ENCODE measurements at regions not wholly inside any gene's neighbourhood (a gene's known extent, or its start where the extent isn't known, plus 50 kb on each side); places are given as distances from the start of the nearest gene placed in this dataset.

DNA sequence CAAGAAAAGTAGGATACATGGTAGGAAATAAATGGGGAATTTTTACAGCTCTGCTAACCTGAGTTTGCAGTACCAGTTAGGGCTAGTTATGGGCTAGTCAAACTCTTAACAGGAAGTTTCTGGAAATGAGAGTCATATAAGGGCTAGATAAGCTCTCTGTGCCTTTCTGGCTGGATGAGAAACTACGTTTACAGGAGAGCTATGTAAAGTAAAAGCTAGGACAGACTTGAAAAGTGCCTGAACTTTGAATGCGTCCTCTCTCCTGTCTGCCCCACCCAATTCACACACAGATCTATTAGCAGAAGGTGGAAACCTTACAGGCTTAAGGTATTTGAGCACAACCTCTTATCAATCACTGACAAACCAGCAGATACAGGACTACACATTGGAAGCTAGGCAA is 167.1 kb downstream of the SNX19 start:
- Histone ChIP-seq H3K27me3 (no peaks in the 10 kb centered on the region), H3K27ac (no peak overlapping the region), H3K9me3 (no peaks in the 10 kb centered on the region), H3K4me3 (no peak overlapping the region), H3K36me3 (no peaks in the 10 kb centered on the region), H3K4me1 (no peaks in the 10 kb centered on the region)
- TF ChIP-seq, protein P1, sequence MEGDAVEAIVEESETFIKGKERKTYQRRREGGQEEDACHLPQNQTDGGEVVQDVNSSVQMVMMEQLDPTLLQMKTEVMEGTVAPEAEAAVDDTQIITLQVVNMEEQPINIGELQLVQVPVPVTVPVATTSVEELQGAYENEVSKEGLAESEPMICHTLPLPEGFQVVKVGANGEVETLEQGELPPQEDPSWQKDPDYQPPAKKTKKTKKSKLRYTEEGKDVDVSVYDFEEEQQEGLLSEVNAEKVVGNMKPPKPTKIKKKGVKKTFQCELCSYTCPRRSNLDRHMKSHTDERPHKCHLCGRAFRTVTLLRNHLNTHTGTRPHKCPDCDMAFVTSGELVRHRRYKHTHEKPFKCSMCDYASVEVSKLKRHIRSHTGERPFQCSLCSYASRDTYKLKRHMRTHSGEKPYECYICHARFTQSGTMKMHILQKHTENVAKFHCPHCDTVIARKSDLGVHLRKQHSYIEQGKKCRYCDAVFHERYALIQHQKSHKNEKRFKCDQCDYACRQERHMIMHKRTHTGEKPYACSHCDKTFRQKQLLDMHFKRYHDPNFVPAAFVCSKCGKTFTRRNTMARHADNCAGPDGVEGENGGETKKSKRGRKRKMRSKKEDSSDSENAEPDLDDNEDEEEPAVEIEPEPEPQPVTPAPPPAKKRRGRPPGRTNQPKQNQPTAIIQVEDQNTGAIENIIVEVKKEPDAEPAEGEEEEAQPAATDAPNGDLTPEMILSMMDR (IDR thresholded peaks at IDR 0.05): no peak
- intact Hi-C loops (cut with DNase I): no loop called here
- no peak for ATAC-seq
- DNase-seq: no peak

GRCh38 chr11:130760515-130761125 is 155.7 kb downstream of the SNX19 start:
- no peak for ATAC-seq
- Histone ChIP-seq H3K4me1 (no peaks in the 10 kb centered on the region), H3K4me3 (no peak overlapping the region), H3K27ac (no peak overlapping the region), H3K27me3 (no peaks in the 10 kb centered on the region), H3K36me3 (no peaks in the 10 kb centered on the region), H3K9me3 (no peaks in the 10 kb centered on the region)
- intact Hi-C loops (cut with DNase I): no loop called here
- DNase-seq: no peak
- TF ChIP-seq, protein P1 (IDR thresholded peaks at IDR 0.05): no peak

DNA sequence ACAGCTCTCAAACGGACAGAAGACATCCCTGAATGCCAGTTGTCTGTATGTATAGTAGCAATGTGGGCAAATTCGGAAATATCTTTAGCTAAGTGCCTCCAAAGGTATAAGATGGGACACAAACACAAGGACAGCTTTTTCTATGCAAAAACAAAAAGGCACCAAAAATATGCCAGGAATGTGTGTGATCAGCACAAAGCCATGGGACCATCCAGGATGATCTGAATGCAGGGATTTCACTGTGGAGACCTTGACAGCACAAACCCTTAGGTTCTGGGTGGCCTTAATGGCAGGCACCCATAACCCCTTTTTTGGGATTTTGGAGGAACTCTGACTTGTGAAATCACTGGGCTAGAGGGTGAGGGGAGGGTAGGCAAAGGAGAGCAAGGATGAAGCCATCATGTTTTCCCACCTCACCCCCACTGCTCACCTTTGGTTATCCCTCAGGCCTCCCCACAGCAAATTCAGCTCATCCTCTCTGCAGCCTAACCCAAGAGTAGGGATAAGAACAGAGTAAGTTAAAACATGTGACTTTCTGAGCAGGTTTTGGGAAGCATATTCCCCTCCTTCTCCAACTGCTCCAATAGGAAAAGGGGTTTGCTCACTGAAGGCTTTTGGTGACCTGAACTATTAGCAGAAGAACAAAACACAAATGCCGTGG is 154.6 kb downstream of the SNX19 start:
- no peak for DNase-seq
- TF ChIP-seq, protein P1 (IDR thresholded peaks at IDR 0.05): no peak
- intact Hi-C loops (cut with DNase I): no loop called here

DNA sequence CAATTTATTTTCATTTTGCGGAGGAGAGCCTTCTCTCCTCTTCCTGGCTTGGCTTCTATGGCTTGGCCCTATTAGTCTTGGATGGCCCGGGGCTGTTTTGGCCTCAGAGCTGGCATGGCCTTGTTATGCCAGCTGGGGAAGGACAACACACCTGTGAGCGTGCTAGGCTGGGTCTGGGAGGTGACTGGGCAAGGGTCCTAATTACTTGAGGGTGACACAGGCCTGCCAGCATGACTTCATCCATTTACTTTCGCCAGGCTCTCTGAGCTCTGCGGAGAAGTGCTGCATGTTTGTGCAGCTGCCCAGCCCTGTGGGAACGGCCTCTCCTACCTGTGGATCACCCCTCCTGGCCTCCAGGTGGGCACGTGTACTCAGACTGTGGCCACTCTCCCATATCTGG is 153.6 kb downstream of the SNX19 start:
- peak; percentile 72 for ATAC-seq
- intact Hi-C loops (cut with DNase I): no loop called here
- H3K36me3 ChIP-seq: no peaks in the 10 kb centered on the region
- H3K4me3 ChIP-seq: no peak overlapping the region
- DNase-seq: no peak
- H3K27me3 ChIP-seq: no peaks in the 10 kb centered on the region
- no peak overlapping the region for H3K27ac ChIP-seq
- TF ChIP-seq, protein P1 (IDR thresholded peaks at IDR 0.05): no peak
- H3K9me3 ChIP-seq: no peaks in the 10 kb centered on the region
- H3K4me1 ChIP-seq: no peaks in the 10 kb centered on the region

More for the DNA sequence above, 154.6 kb downstream of the SNX19 start:
- no peak for ATAC-seq
- Histone ChIP-seq H3K4me1 (no peaks in the 10 kb centered on the region), H3K9me3 (no peaks in the 10 kb centered on the region), H3K36me3 (no peaks in the 10 kb centered on the region), H3K27me3 (no peaks in the 10 kb centered on the region), H3K4me3 (no peak overlapping the region), H3K27ac (no peak overlapping the region)

GRCh38 chr11:130763087-130763980 is 152.9 kb downstream of the SNX19 start:
- TF ChIP-seq, protein P1 (IDR thresholded peaks at IDR 0.05): no peak
- Histone ChIP-seq H3K27ac (no peak overlapping the region), H3K4me1 (no peaks in the 10 kb centered on the region), H3K4me3 (no peak overlapping the region), H3K27me3 (no peaks in the 10 kb centered on the region), H3K36me3 (no peaks in the 10 kb centered on the region), H3K9me3 (no peaks in the 10 kb centered on the region)
- intact Hi-C loops (cut with DNase I): no loop called here
- ATAC-seq: no peak
- no peak for DNase-seq
